NT2/D1 (cell line): ENCODE measurements at regions not wholly inside any gene's neighbourhood (a gene's known extent, or its start where the extent isn't known, plus 50 kb on each side); places are given as distances from the start of the nearest gene placed in this dataset.

Source experiments
- SUZ12 ChIP-seq: IDR thresholded peaks from 2 replicates; pipeline ENCODE4 v1.6.1; 2011; ENCODE audit not compliant: insufficient read length, insufficient read depth; ENCODE audit errors: extremely low read depth
- YY1 ChIP-seq: IDR thresholded peaks from 2 replicates; pipeline ENCODE4 v1.6.1; 2011; ENCODE audit not compliant: insufficient read length, insufficient read depth
- ZNF274 ChIP-seq: IDR thresholded peaks from 2 replicates; pipeline ENCODE4 v1.6.1; 2011; ENCODE audit warnings: mild to moderate bottlenecking, low read depth, low read length

- TF ChIP-seq YY1, result no peak
- no peak for TF ChIP-seq SUZ12
- no peak for TF ChIP-seq ZNF274
Measured at GRCh38 chr13:81244011-81244410, 903.1 kb upstream of the SPRY2 start.
